Epithelial cell of proximal tubule (primary cell): ENCODE measurements at regions not wholly inside any gene's neighbourhood (a gene's known extent, or its start where the extent isn't known, plus 50 kb on each side); places are given as distances from the start of the nearest gene placed in this dataset.
A peak's percentile ranks its signal among the peaks of the same experiment; 100 is the strongest.

Source experiments
- DNase-seq: peaks from one replicate; pipeline ENCODE4 v3.0.0-alpha.2; 2011; ENCODE audit warnings: low read depth
- H3K4me3 ChIP-seq: 2 replicates; pipeline ENCODE4 v1.5.1; 2011; ENCODE audit warnings: low read depth, mild to moderate bottlenecking, low read length
- TF ChIP-seq, protein P1 (sequence below): conservative IDR thresholded peaks from 2 replicates; pipeline ENCODE4 v1.5.1; 2012; ENCODE audit warnings: low read depth, mild to moderate bottlenecking, low read length

DNA sequence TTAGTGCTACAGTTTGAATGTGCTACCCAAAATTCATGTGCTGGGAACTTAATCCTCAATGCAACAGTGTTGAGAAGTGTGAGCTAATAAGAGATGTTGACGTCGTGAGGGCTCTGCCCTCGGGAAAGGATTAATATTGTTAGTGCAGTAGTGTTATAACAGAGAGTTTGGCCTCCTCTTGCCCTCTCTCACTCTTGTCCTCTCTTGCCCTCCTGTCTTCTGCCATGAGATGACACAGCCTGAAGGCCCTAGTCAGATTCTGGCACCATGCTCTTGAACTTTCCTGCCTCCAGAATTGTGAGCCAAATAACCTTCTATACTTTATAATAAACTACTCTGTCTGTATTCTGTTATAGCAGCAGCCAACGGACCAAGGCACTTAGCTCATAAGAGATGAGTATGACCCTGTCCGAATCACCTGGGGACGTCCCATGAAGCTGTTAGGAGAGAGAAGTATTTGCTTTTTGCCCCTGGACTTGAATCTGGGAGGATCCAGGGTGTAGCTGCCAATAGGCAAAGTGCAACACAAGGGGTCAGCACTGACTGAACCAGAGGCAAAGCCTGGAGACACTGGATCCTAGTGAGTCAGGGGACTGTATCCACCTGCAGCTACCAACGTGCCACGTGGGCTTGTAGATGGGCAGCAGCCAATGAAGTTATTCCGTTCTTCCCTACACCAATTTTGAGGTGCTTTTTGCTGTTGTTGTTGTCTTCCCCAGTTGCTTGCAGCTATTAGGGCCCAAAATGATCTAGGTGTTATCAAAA is 233.7 kb downstream of the THBS2 start:
- TF ChIP-seq, protein P1, sequence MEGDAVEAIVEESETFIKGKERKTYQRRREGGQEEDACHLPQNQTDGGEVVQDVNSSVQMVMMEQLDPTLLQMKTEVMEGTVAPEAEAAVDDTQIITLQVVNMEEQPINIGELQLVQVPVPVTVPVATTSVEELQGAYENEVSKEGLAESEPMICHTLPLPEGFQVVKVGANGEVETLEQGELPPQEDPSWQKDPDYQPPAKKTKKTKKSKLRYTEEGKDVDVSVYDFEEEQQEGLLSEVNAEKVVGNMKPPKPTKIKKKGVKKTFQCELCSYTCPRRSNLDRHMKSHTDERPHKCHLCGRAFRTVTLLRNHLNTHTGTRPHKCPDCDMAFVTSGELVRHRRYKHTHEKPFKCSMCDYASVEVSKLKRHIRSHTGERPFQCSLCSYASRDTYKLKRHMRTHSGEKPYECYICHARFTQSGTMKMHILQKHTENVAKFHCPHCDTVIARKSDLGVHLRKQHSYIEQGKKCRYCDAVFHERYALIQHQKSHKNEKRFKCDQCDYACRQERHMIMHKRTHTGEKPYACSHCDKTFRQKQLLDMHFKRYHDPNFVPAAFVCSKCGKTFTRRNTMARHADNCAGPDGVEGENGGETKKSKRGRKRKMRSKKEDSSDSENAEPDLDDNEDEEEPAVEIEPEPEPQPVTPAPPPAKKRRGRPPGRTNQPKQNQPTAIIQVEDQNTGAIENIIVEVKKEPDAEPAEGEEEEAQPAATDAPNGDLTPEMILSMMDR, result peak; percentile 49
- DNase-seq, result no peak
- no peak overlapping the region for H3K4me3 ChIP-seq

- TF ChIP-seq, protein P1, result no peak
- DNase-seq, result no peak
- no peak overlapping the region for H3K4me3 ChIP-seq
Measured at GRCh38 chr6:169019111-169019510, 234.5 kb downstream of the THBS2 start.

- TF ChIP-seq, protein P1, result no peak
- DNase-seq, result no peak
- H3K4me3 ChIP-seq, result no peak overlapping the region
Measured at GRCh38 chr6:169016758-169017157, 236.9 kb downstream of the THBS2 start.

DNA sequence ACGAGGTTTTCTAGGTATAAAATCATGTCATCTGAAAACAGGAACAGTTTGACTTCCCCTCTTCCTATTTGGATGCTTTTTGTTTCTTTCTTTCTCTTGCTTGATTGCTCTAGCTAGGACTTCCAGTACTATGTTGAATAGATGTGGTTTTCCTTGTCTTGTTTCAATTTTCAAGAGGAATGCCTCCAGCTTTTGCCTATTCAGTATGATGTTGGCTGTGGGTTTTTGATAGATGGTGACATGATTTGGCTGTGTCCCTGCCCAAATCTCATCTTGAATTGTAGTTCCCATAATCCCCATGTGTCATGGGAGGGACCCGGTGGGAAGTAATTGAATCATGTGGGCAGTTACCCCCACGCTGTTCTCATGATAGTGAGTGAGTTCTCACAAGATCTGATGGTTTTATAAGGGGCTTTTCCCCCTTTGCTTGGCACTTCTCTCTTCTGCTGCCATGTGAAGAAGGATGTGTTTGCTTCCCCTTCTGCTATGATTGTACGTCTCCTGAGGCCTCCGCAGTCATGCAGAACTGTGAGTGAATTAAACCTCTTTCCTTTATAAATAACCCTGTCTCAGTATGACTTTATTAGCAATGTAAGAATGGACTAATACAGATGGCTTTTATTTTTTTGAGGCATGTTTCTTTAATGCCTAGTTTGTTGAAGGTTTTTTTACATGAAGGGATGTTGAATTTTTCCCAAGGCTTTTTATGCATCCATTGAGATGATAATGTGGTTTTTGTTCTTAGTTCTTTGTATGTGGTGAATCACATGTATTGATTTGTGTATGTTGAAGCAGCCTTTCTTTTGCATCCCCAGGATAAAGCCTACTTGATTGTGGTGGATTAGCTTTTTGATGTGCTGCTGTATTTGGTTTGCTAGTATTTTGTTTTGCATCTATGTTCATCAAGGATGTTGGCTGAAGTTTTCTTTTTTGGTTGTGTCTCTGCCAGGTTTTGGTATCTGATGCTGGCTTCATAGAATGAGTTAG is 239.1 kb downstream of the THBS2 start:
- TF ChIP-seq, protein P1, result no peak
- H3K4me3 ChIP-seq, result no peak overlapping the region
- no peak for DNase-seq

DNA sequence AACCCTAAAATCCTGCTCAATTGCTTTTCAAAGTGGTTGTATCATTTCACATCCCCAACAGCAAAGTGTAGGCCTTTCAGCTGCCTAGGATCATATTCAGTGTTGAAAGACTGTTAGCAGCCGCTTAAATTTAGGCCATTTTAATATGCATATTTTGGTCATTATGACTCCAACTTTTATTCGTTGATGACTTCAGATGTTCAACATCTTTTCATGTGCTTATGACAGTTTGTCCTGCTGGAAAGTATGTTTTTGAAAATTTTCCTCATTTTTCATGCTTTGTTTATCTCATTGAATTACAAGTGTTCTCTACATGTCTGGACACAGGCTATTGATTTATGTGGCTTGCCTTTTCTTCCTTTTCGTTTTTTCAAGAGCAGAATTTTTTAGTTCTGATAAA is 244.0 kb downstream of the THBS2 start:
- H3K4me3 ChIP-seq, result no peak overlapping the region
- no peak for DNase-seq
- TF ChIP-seq, protein P1, result no peak

- no peak for DNase-seq
- H3K4me3 ChIP-seq, result no peak overlapping the region
- TF ChIP-seq, protein P1, result peak; percentile 27
Measured at GRCh38 chr6:169008641-169009257, 244.9 kb downstream of the THBS2 start.
